K562 (cell line): ENCODE measurements at regions not wholly inside any gene's neighbourhood (a gene's known extent, or its start where the extent isn't known, plus 50 kb on each side); places are given as distances from the start of the nearest gene placed in this dataset.

Source experiments
- ARHGAP35 ChIP-seq: fragments of 450-650 bp; IDR thresholded peaks from 2 replicates; pipeline ENCODE4 v1.6.1; 2018; ENCODE audit not compliant: partially characterized antibody
- EZH2 ChIP-seq: IDR thresholded peaks from 2 replicates; pipeline ENCODE4 v1.6.1; 2012; ENCODE audit warnings: low read depth, mild to moderate bottlenecking, inconsistent platforms, low read length, borderline replicate concordance
- MAFK ChIP-seq: IDR thresholded peaks from 2 replicates; pipeline ENCODE4 v1.6.1; 2011; ENCODE audit warnings: low read length, improper control_type of control experiment
- NFIX ChIP-seq: fragments of 250-450 bp; sonication (Bioruptor Pico); IDR thresholded peaks from 2 replicates; pipeline ENCODE4 v1.4.0; 2020; ENCODE audit warnings: low read depth, mild to moderate bottlenecking, moderate library complexity
- TGIF2 ChIP-seq: sonication (generic); formaldehyde crosslinking; IDR thresholded peaks from 2 replicates; pipeline ENCODE4 v1.8.1; 2022; ENCODE audit warnings: mild to moderate bottlenecking, missing genetic modification reagents, moderate library complexity
- ZC3H4 ChIP-seq: sonication (generic); formaldehyde crosslinking; IDR thresholded peaks from 2 replicates; pipeline ENCODE4 v1.9.0; 2021; ENCODE audit warnings: missing genetic modification reagents, borderline replicate concordance
- ZNF77 ChIP-seq: fragments of 250-450 bp; sonication (Bioruptor Pico); IDR thresholded peaks from 2 replicates; pipeline ENCODE4 v1.5.0; 2020

DNA sequence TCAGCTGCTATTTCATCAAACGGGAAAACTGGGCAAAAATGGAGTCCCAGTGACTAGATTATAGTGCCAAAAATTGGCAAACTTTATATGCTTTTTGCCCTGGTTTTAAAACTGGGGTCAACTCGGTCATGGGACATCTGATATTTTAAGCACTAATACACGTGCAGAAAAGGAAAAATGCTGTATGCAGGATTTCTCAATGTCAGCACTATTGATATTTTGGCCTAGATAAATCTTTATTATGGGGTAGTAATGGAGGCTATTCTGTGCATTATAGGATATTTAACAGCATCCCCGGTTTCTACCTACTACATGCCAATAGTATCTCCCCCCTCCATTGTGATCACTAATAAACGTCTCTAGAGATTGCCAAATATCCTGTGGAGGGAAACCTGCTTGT is 870.9 kb upstream of the IGFBP7 start:
- TF ChIP-seq TGIF2 (CRISPR knock-in tag) (no peak), ZC3H4 (CRISPR knock-in tag) (no peak), ZNF77 (CRISPR knock-in tag) (no peak), ARHGAP35 (no peak), MAFK (no peak), EZH2 (no peak), NFIX (CRISPR knock-in tag) (no peak)
